K562 (cell line): ENCODE measurements at regions not wholly inside any gene's neighbourhood (a gene's known extent, or its start where the extent isn't known, plus 50 kb on each side); places are given as distances from the start of the nearest gene placed in this dataset.

ENCODE experiments used
- ATAC-seq: fragments of 200-7000 bp; cut with Tn5 transposase; 3 replicates; pipeline ENCODE4 v1.9.1; 2020; ENCODE audit warnings: moderate library complexity
- BruUV-seq: library from RNA; stranded (reverse); fragments of 400-500 nt; replicated peaks from 2 replicates; lab custom pipeline; 2021; lab: Mats Ljungman, UMichigan
- CTCF ChIA-PET: fragments of 300-600 bp; formaldehyde crosslinking; extraction: SDS; loops from one replicate; lab custom pipeline; 2021; ENCODE audit warnings: low intra/inter-chr PET ratio; lab: Yijun Ruan, JAX
- POLR2A ChIA-PET: fragments of 300-600, 350-650 bp; sonication (Branson Sonifier 250); formaldehyde crosslinking; extraction: SDS; loops from one replicate; lab custom pipeline; 2021; ENCODE audit warnings: antibody characterized with exemption, inconsistent platforms; lab: Yijun Ruan, JAX
- DNase-seq, 4 experiments: peaks; one replicate each; pipeline versions ENCODE4 v3.0.0 to v3.0.0-alpha.2; 2011 to 2018; ENCODE audit warnings: low spot score in 3 of 4, mixed read lengths in 3 of 4; ENCODE audit errors: extremely low read depth in 1 of 4
- FAIRE-seq: peaks from 2 replicates; lab custom pipeline; 2011; peaks lifted over from hg19 to GRCh38; lab: Jason Lieb, UNC
- H2AFZ ChIP-seq: 2 replicates; pipeline ENCODE4 v1.6.0; 2011; ENCODE audit warnings: low read depth, low read length, control low read depth, inconsistent platforms
- H3K27ac ChIP-seq: fragments of 200-600 bp; 3 replicates; pipeline ENCODE4 v1.8.0; 2011; ENCODE audit warnings: low read depth, mild to moderate bottlenecking, control low read depth, inconsistent platforms, low read length, moderate library complexity, mixed read lengths; ENCODE audit errors: extremely low read depth
- H3K27me3 ChIP-seq, 2 experiments: fragments of 300-600 bp in 1 of 2; 2 replicates in 1 of 2; 3 replicates in 1 of 2; pipeline versions ENCODE4 v1.6.0 to v1.8.0; 2011; ENCODE audit warnings: inconsistent platforms in 2 of 2, low read length in 2 of 2, mild to moderate bottlenecking in 1 of 2, mixed read lengths in 1 of 2, moderate library complexity in 1 of 2; ENCODE audit not compliant: control insufficient read depth in 2 of 2, insufficient read depth in 2 of 2
- H3K36me3 ChIP-seq: fragments of 300-600 bp; 3 replicates; pipeline ENCODE4 v1.8.0; 2011; ENCODE audit warnings: mild to moderate bottlenecking, low read length, inconsistent platforms; ENCODE audit not compliant: control insufficient read depth, insufficient read depth
- H3K4me1 ChIP-seq, 2 experiments: fragments of 200-600 bp in 1 of 2; replicated peaks in 1 of 2; 2 replicates in 1 of 2; 3 replicates in 1 of 2; pipeline versions ENCODE4 v1.5.1 to v1.8.0; 2011; ENCODE audit warnings: inconsistent platforms in 2 of 2, low read length in 2 of 2, mild to moderate bottlenecking in 1 of 2, mixed read lengths in 1 of 2, moderate library complexity in 1 of 2; ENCODE audit not compliant: control insufficient read depth in 2 of 2, insufficient read depth in 2 of 2
- H3K4me2 ChIP-seq: 2 replicates; pipeline ENCODE4 v1.6.1; 2011; ENCODE audit warnings: low read length, control low read depth, inconsistent platforms, mixed read lengths; ENCODE audit not compliant: insufficient read depth
- H3K4me3 ChIP-seq: fragments of 200-600 bp; sonication (generic), shearing (Covaris generic); 2 replicates; pipeline ENCODE4 v1.5.1; 2016; ENCODE audit warnings: control low read depth, inconsistent platforms
- H3K79me2 ChIP-seq: fragments of 200-600 bp; 3 replicates; pipeline ENCODE4 v1.8.0; 2011; ENCODE audit warnings: low read length, inconsistent platforms; ENCODE audit not compliant: control insufficient read depth, insufficient read depth
- H3K9ac ChIP-seq, 2 experiments: 2 replicates each; pipeline versions ENCODE4 v1.6.0 to v1.6.1; 2011; ENCODE audit warnings: low read depth in 2 of 2, low read length in 2 of 2, control low read depth in 1 of 2, inconsistent platforms in 1 of 2, mild to moderate bottlenecking in 1 of 2, mixed read lengths in 1 of 2; ENCODE audit not compliant: insufficient read depth in 1 of 2
- H3K9me1 ChIP-seq: one replicate; pipeline ENCODE4 v1.6.0; 2011; ENCODE audit warnings: inconsistent platforms, mild to moderate bottlenecking, low read length, moderate library complexity; ENCODE audit not compliant: control insufficient read depth, insufficient read depth
- H3K9me3 ChIP-seq: replicated peaks from 2 replicates; pipeline ENCODE4 v1.5.1; 2011; ENCODE audit warnings: low read depth, low read length, inconsistent platforms; ENCODE audit not compliant: control insufficient read depth, insufficient read depth
- H4K20me1 ChIP-seq: replicated peaks from 2 replicates; pipeline ENCODE4 v1.6.1; 2011; ENCODE audit warnings: low read length, inconsistent platforms, mixed read lengths; ENCODE audit not compliant: control insufficient read depth, insufficient read depth
- E2F3 ChIP-seq: fragments of 250-450 bp; sonication (Bioruptor Pico); IDR thresholded peaks from 2 replicates; pipeline ENCODE4 v1.4.0; 2020; ENCODE audit warnings: mild to moderate bottlenecking
- HBP1 ChIP-seq: fragments of 450-650 bp; formaldehyde crosslinking; IDR thresholded peaks from 2 replicates; pipeline ENCODE4 v1.4.0; 2022; ENCODE audit warnings: missing genetic modification characterization
- HDAC8 ChIP-seq: fragments of 450-650 bp; IDR thresholded peaks from 2 replicates; pipeline ENCODE4 v1.6.1; 2016; ENCODE audit warnings: mild to moderate bottlenecking, missing genetic modification characterization, moderate library complexity, missing compliant biosample characterization
- MITF ChIP-seq: IDR thresholded peaks from 2 replicates; pipeline ENCODE4 v1.6.1; 2014; ENCODE audit warnings: antibody characterized with exemption
- NFE2L1 ChIP-seq: fragments of 450-650 bp; IDR thresholded peaks from 2 replicates; pipeline ENCODE4 v1.6.1; 2016; ENCODE audit warnings: missing genetic modification characterization, low read depth, mild to moderate bottlenecking, missing compliant biosample characterization, moderate library complexity, borderline replicate concordance
- POLR2AphosphoS5 ChIP-seq: IDR thresholded peaks from 2 replicates; pipeline ENCODE4 v1.6.1; 2011; ENCODE audit warnings: mild to moderate bottlenecking, low read depth, low read length, moderate library complexity; ENCODE audit not compliant: control insufficient read depth, insufficient read depth
- SPI1 ChIP-seq: IDR thresholded peaks from 2 replicates; pipeline ENCODE4 v1.6.1; 2011; ENCODE audit warnings: low read depth, low read length, control low read depth, borderline replicate concordance
- SRSF1 ChIP-seq: fragments of 200-400 bp; formaldehyde crosslinking; IDR thresholded peaks from 2 replicates; pipeline ENCODE4 v1.6.1; 2017; ENCODE audit warnings: mild to moderate bottlenecking, low read depth, low read length, moderate library complexity
- WHSC1 ChIP-seq: IDR thresholded peaks from one replicate; pipeline ENCODE4 v1.6.1; 2012; ENCODE audit warnings: low read length, control low read depth, inconsistent platforms
- WGBS: fragments of 100-300 bp; shearing (Covaris generic); methylation state at CpG from one replicate; pipeline ENCODE4 v1.1.6; 2016; ENCODE audit warnings: low coverage, mixed read lengths; ENCODE audit not compliant: insufficient coverage; ENCODE audit errors: missing lambda C conversion rate; 5-methylcytosine and 5-hydroxymethylcytosine counted together
- in situ Hi-C: fragments of 300-500 bp; cut with MboI; formaldehyde crosslinking; loops from 4 replicates; pipeline ENCODE4 v1.15.0; 2018; ENCODE audit warnings: inconsistent platforms, mixed read lengths
- intact Hi-C: fragments of 100-400 bp; cut with micrococcal nuclease; formaldehyde crosslinking; loops from 2 replicates; pipeline ENCODE4 v1.14.2; 2022
- TF ChIP-seq, protein P1 (sequence below): fragments of 450-650 bp; formaldehyde crosslinking; IDR thresholded peaks from 2 replicates; pipeline ENCODE4 v1.4.0; 2020; ENCODE audit warnings: mild to moderate bottlenecking, mixed read lengths
- TF ChIP-seq, protein P2 (sequence below): sonication (generic); formaldehyde crosslinking; IDR thresholded peaks from 2 replicates; pipeline ENCODE4 v1.8.0; 2022; ENCODE audit warnings: mild to moderate bottlenecking, missing genetic modification reagents

DNA sequence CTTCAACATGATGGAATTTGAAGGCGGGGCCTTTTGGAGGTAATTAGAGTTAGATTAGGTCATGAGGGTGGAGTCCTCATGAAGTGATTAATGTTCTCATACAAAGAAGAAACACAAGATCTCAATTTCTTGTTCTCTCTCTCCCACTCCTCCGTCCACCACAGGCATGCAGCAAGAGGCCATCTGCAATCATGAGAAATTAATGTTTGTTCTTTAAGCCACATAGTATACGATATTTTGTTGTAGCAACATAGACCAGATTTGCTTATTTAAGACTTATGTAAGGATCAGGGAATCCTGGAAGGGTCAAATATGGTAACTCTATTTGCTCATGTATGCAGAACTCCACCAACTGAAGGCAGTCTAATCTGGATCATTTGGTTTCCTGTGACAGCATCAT is 429.0 kb downstream of the LRIG3 start:
- Histone ChIP-seq H3K9ac (no peak overlapping the region), H3K27ac (no peak overlapping the region), H3K4me3 (no peak overlapping the region), H3K9me1 (no peaks in the 10 kb centered on the region), H3K36me3 (no peaks in the 10 kb centered on the region), H3K27me3 (no peaks in the 10 kb centered on the region), H2AFZ (no peak overlapping the region), H3K4me2 (no peak overlapping the region), H3K79me2 (no peaks in the 10 kb centered on the region), H3K9me3 (peaks cover 1% of the 10 kb centered on the region; the same call in 1 of the 2 replicates), H3K4me1 (no peaks in the 10 kb centered on the region), H4K20me1 (no peaks in the 10 kb centered on the region)
- TF ChIP-seq, protein P1, sequence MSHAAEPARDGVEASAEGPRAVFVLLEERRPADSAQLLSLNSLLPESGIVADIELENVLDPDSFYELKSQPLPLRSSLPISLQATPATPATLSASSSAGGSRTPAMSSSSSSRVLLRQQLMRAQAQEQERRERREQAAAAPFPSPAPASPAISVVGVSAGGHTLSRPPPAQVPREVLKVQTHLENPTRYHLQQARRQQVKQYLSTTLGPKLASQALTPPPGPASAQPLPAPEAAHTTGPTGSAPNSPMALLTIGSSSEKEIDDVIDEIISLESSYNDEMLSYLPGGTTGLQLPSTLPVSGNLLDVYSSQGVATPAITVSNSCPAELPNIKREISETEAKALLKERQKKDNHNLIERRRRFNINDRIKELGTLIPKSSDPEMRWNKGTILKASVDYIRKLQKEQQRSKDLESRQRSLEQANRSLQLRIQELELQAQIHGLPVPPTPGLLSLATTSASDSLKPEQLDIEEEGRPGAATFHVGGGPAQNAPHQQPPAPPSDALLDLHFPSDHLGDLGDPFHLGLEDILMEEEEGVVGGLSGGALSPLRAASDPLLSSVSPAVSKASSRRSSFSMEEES (CRISPR knock-in tag), result no peak
- no peak for TF ChIP-seq E2F3 (CRISPR knock-in tag)
- no peak for TF ChIP-seq WHSC1
- TF ChIP-seq, protein P2, sequence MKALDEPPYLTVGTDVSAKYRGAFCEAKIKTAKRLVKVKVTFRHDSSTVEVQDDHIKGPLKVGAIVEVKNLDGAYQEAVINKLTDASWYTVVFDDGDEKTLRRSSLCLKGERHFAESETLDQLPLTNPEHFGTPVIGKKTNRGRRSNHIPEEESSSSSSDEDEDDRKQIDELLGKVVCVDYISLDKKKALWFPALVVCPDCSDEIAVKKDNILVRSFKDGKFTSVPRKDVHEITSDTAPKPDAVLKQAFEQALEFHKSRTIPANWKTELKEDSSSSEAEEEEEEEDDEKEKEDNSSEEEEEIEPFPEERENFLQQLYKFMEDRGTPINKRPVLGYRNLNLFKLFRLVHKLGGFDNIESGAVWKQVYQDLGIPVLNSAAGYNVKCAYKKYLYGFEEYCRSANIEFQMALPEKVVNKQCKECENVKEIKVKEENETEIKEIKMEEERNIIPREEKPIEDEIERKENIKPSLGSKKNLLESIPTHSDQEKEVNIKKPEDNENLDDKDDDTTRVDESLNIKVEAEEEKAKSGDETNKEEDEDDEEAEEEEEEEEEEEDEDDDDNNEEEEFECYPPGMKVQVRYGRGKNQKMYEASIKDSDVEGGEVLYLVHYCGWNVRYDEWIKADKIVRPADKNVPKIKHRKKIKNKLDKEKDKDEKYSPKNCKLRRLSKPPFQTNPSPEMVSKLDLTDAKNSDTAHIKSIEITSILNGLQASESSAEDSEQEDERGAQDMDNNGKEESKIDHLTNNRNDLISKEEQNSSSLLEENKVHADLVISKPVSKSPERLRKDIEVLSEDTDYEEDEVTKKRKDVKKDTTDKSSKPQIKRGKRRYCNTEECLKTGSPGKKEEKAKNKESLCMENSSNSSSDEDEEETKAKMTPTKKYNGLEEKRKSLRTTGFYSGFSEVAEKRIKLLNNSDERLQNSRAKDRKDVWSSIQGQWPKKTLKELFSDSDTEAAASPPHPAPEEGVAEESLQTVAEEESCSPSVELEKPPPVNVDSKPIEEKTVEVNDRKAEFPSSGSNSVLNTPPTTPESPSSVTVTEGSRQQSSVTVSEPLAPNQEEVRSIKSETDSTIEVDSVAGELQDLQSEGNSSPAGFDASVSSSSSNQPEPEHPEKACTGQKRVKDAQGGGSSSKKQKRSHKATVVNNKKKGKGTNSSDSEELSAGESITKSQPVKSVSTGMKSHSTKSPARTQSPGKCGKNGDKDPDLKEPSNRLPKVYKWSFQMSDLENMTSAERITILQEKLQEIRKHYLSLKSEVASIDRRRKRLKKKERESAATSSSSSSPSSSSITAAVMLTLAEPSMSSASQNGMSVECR (CRISPR knock-in tag), result no peak
- TF ChIP-seq SPI1, result no peak
- TF ChIP-seq HDAC8 (tag), result no peak
- no peak for TF ChIP-seq MITF
- no peak for TF ChIP-seq SRSF1
- TF ChIP-seq HBP1 (CRISPR knock-in tag), result no peak
- no peak for TF ChIP-seq POLR2AphosphoS5
- no peak for TF ChIP-seq NFE2L1 (tag)
- intact Hi-C loops (no loop called here), in situ Hi-C loops (no loop called here)
- POLR2A ChIA-PET, result no interaction called here
- BruUV-seq, result no TSS peak
- FAIRE-seq (no peak), ATAC-seq (no peak), DNase-seq (no peak)
- CTCF ChIA-PET, result no interaction called here
- 0% methylated on average over 3 of the region's 3 CpGs for WGBS
